Mesenchymal stem cell (in vitro differentiated cells and primary cell): ENCODE measurements at regions not wholly inside any gene's neighbourhood (a gene's known extent, or its start where the extent isn't known, plus 50 kb on each side); places are given as distances from the start of the nearest gene placed in this dataset.
"Not testable (repeated sequence)": the region's sequence is repeated elsewhere in the genome, so short reads cannot be mapped to it uniquely, and the experiment has no call there.

Experiments used
- DNase-seq: peaks from one replicate; pipeline ENCODE4 v3.0.0-alpha.2; 2013
- H2AFZ ChIP-seq: one replicate; pipeline ENCODE4 v1.6.1; 2013; ENCODE audit warnings: low read depth, mild to moderate bottlenecking, control low read depth, inconsistent platforms, low read length, moderate library complexity
- H2AK5ac ChIP-seq: 2 replicates; pipeline ENCODE4 v1.6.1; 2013; ENCODE audit warnings: low read length, moderate library complexity, mild to moderate bottlenecking, inconsistent platforms; ENCODE audit not compliant: severe bottlenecking
- H2BK120ac ChIP-seq: one replicate; pipeline ENCODE4 v1.6.1; 2013; ENCODE audit warnings: low read depth, mild to moderate bottlenecking, inconsistent platforms, low read length, moderate library complexity
- H2BK12ac ChIP-seq, 2 experiments: one replicate each; pipeline ENCODE4 v1.6.1; 2013; ENCODE audit warnings: inconsistent platforms in 2 of 2, low read length in 2 of 2, mild to moderate bottlenecking in 2 of 2, moderate library complexity in 2 of 2, control low read depth in 1 of 2
- H2BK15ac ChIP-seq: one replicate; pipeline ENCODE4 v1.6.1; 2013; ENCODE audit warnings: mild to moderate bottlenecking, low read depth, inconsistent platforms; ENCODE audit not compliant: poor library complexity, severe bottlenecking
- H2BK5ac ChIP-seq: 2 replicates; pipeline ENCODE4 v1.6.1; 2013; ENCODE audit warnings: low read depth, mild to moderate bottlenecking, low read length, control low read depth, inconsistent platforms; ENCODE audit not compliant: poor library complexity, severe bottlenecking
- H3K14ac ChIP-seq, 2 experiments: one replicate each; pipeline ENCODE4 v1.6.1; 2013; ENCODE audit warnings: inconsistent platforms in 2 of 2, low read length in 2 of 2, control low read depth in 1 of 2, mild to moderate bottlenecking in 1 of 2, moderate library complexity in 1 of 2
- H3K18ac ChIP-seq, 2 experiments: one replicate each; pipeline ENCODE4 v1.6.1; 2013; ENCODE audit warnings: inconsistent platforms in 2 of 2, low read length in 2 of 2, control low read depth in 1 of 2, low read depth in 1 of 2, mild to moderate bottlenecking in 1 of 2
- H3K23ac ChIP-seq, 2 experiments: one replicate each; pipeline ENCODE4 v1.6.1; 2013; ENCODE audit warnings: inconsistent platforms in 2 of 2, low read length in 2 of 2, mild to moderate bottlenecking in 2 of 2, moderate library complexity in 2 of 2, control low read depth in 1 of 2
- H3K27ac ChIP-seq: 2 replicates; pipeline ENCODE4 v1.5.1; 2013; ENCODE audit warnings: mild to moderate bottlenecking, moderate library complexity, low read length, control low read depth, inconsistent platforms; ENCODE audit not compliant: poor library complexity, severe bottlenecking
- H3K27me3 ChIP-seq, 2 experiments: 2 replicates each; pipeline versions ENCODE4 v1.6.1 to v1.7.0; 2013; ENCODE audit warnings: low read length in 2 of 2, mild to moderate bottlenecking in 2 of 2, moderate library complexity in 2 of 2, control low read depth in 1 of 2, inconsistent platforms in 1 of 2; ENCODE audit not compliant: control insufficient read depth in 1 of 2, insufficient read depth in 1 of 2
- H3K36me3 ChIP-seq, 2 experiments: 2 replicates each; pipeline versions ENCODE4 v1.6.1 to v1.7.0; 2013; ENCODE audit warnings: low read length in 2 of 2, control low read depth in 1 of 2, inconsistent platforms in 1 of 2, low read depth in 1 of 2, mild to moderate bottlenecking in 1 of 2; ENCODE audit not compliant: insufficient read depth in 2 of 2, control insufficient read depth in 1 of 2
- H3K4ac ChIP-seq, 2 experiments: one replicate each; pipeline ENCODE4 v1.6.1; 2013; ENCODE audit warnings: inconsistent platforms in 2 of 2, low read length in 2 of 2, mild to moderate bottlenecking in 2 of 2, moderate library complexity in 2 of 2, control low read depth in 1 of 2, low read depth in 1 of 2
- H3K4me1 ChIP-seq: 2 replicates; pipeline ENCODE4 v1.6.1; 2013; ENCODE audit warnings: low read depth, low read length, control low read depth; ENCODE audit not compliant: control insufficient read depth, insufficient read depth
- H3K4me2 ChIP-seq: 2 replicates; pipeline ENCODE4 v1.6.1; 2013; ENCODE audit warnings: low read length, mild to moderate bottlenecking, inconsistent platforms; ENCODE audit not compliant: poor library complexity, severe bottlenecking
- H3K4me3 ChIP-seq, 2 experiments: 2 replicates each; pipeline versions ENCODE4 v1.5.1 to v1.7.0; 2013; ENCODE audit warnings: low read length in 2 of 2, mild to moderate bottlenecking in 2 of 2, control low read depth in 1 of 2, low read depth in 1 of 2; ENCODE audit not compliant: insufficient read depth in 1 of 2
- H3K79me1 ChIP-seq: replicated peaks from 2 replicates; pipeline ENCODE4 v1.6.1; 2013; ENCODE audit warnings: mild to moderate bottlenecking, control low read depth, low read length, inconsistent platforms; ENCODE audit not compliant: poor library complexity, severe bottlenecking
- H3K9ac ChIP-seq: 2 replicates; pipeline ENCODE4 v1.7.0; 2013; ENCODE audit warnings: mild to moderate bottlenecking, low read length, moderate library complexity
- H3K9me3 ChIP-seq: 2 replicates; pipeline ENCODE4 v1.7.0; 2013; ENCODE audit warnings: mild to moderate bottlenecking, low read length; ENCODE audit not compliant: control insufficient read depth
- H4K8ac ChIP-seq: one replicate; pipeline ENCODE4 v1.6.1; 2013; ENCODE audit warnings: inconsistent platforms, mild to moderate bottlenecking, low read length, moderate library complexity
- H4K91ac ChIP-seq: one replicate; pipeline ENCODE4 v1.6.1; 2013; ENCODE audit warnings: mild to moderate bottlenecking, low read length, inconsistent platforms
- WGBS: methylation state at CpG from one replicate; pipeline ENCODE4 v1.1.7; 2013; ENCODE audit warnings: mixed read lengths; 5-methylcytosine and 5-hydroxymethylcytosine counted together

GRCh38 chr7:79749856-79750255 lies 296.4 kb upstream of the MAGI2 start:
- Histone ChIP-seq H3K27me3 (no peaks in the 10 kb centered on the region), H2BK15ac (no peak overlapping the region), H2AFZ (no peak overlapping the region), H3K4me2 (no peak overlapping the region), H3K4me3 (no peak overlapping the region), H3K9ac (no peak overlapping the region), H3K79me1 (no peaks in the 10 kb centered on the region), H2AK5ac (no peak overlapping the region), H3K9me3 (peaks cover 6% of the 10 kb centered on the region), H3K27ac (no peak overlapping the region), H3K4me1 (no peaks in the 10 kb centered on the region), H3K36me3 (no peaks in the 10 kb centered on the region), H3K23ac (no peak overlapping the region), H3K4ac (no peak overlapping the region), H2BK12ac (no peak overlapping the region), H4K8ac (no peak overlapping the region), H2BK120ac (no peak overlapping the region), H3K14ac (no peak overlapping the region), H3K18ac (no peak overlapping the region), H2BK5ac (no peak overlapping the region), H4K91ac (no peak overlapping the region)
- DNase-seq = no peak

- Histone ChIP-seq H2BK12ac (no peak overlapping the region), H3K27ac (no peak overlapping the region), H3K36me3 (no peaks in the 10 kb centered on the region), H3K4ac (no peak overlapping the region), H2BK120ac (no peak overlapping the region), H2BK5ac (no peak overlapping the region), H3K14ac (no peak overlapping the region), H4K91ac (no peak overlapping the region), H3K4me2 (no peak overlapping the region), H2BK15ac (no peak overlapping the region), H3K4me1 (no peaks in the 10 kb centered on the region), H2AFZ (no peak overlapping the region), H3K9me3 (no peaks in the 10 kb centered on the region), H3K23ac (no peak overlapping the region), H2AK5ac (no peak overlapping the region), H3K27me3 (no peaks in the 10 kb centered on the region), H4K8ac (no peak overlapping the region), H3K18ac (no peak overlapping the region), H3K79me1 (no peaks in the 10 kb centered on the region), H3K4me3 (no peak overlapping the region), H3K9ac (no peak overlapping the region)
- DNase-seq = no peak
- 83% methylated on average over 2 of the region's 3 CpGs for WGBS
Measured at GRCh38 chr7:79741684-79742083, 288.2 kb upstream of the MAGI2 start.

GRCh38 chr7:79740076-79740475 lies 286.6 kb upstream of the MAGI2 start:
- Histone ChIP-seq H3K23ac (no peak overlapping the region), H3K4me1 (no peaks in the 10 kb centered on the region), H2BK12ac (no peak overlapping the region), H3K79me1 (no peaks in the 10 kb centered on the region), H3K9me3 (no peaks in the 10 kb centered on the region), H2BK5ac (no peak overlapping the region), H4K91ac (no peak overlapping the region), H4K8ac (no peak overlapping the region), H3K27ac (no peak overlapping the region), H3K14ac (no peak overlapping the region), H3K18ac (no peak overlapping the region), H3K27me3 (no peaks in the 10 kb centered on the region), H2AK5ac (no peak overlapping the region), H3K4me3 (no peak overlapping the region), H3K4me2 (no peak overlapping the region), H2AFZ (no peak overlapping the region), H3K4ac (no peak overlapping the region), H3K36me3 (no peaks in the 10 kb centered on the region), H3K9ac (no peak overlapping the region), H2BK120ac (no peak overlapping the region), H2BK15ac (no peak overlapping the region)
- DNase-seq = no peak
- WGBS = 98% methylated on average over 22 of the region's 22 CpGs

GRCh38 chr7:79739036-79739709 lies 285.7 kb upstream of the MAGI2 start:
- H4K8ac ChIP-seq, H3K14ac ChIP-seq, H2AFZ ChIP-seq, H3K4me3 ChIP-seq, H2BK5ac ChIP-seq, H3K9me3 ChIP-seq, H2BK120ac ChIP-seq, H2AK5ac ChIP-seq, H3K4ac ChIP-seq, H3K9ac ChIP-seq, H3K18ac ChIP-seq, DNase-seq, H3K79me1 ChIP-seq, H2BK12ac ChIP-seq, H3K27me3 ChIP-seq, H3K27ac ChIP-seq, H2BK15ac ChIP-seq, H3K36me3 ChIP-seq, H3K23ac ChIP-seq, H3K4me2 ChIP-seq, H4K91ac ChIP-seq, H3K4me1 ChIP-seq: not testable (repeated sequence)
- 98% methylated on average over 34 of the region's 44 CpGs for WGBS
